ENCODE measurements at regions not wholly inside any gene's neighbourhood (a gene's known extent, or its start where the extent isn't known, plus 50 kb on each side); places are given as distances from the start of the nearest gene placed in this dataset.

- DNase-seq: no peak
Observed at GRCh38 chr14:82190742-82191141, 657.1 kb upstream of the SEL1L start.

GRCh38 chr14:82192387-82192786 is 658.7 kb upstream of the SEL1L start:
- DNase-seq: no peak

GRCh38 chr14:82223276-82223675 is 689.6 kb upstream of the SEL1L start:
- DNase-seq: no peak

GRCh38 chr14:82224610-82225009 is 691.0 kb upstream of the SEL1L start:
- no peak for DNase-seq

- no peak for DNase-seq
Observed at GRCh38 chr14:82230748-82231147, 697.1 kb upstream of the SEL1L start.

GRCh38 chr14:82238649-82239048 is 705.0 kb upstream of the SEL1L start:
- no peak for DNase-seq

- no peak for DNase-seq
Observed at GRCh38 chr14:82239223-82239622, 705.6 kb upstream of the SEL1L start.

GRCh38 chr14:82244791-82245190 is 711.1 kb upstream of the SEL1L start:
- DNase-seq: no peak

GRCh38 chr14:82251494-82251893 is 717.8 kb upstream of the SEL1L start:
- DNase-seq: no peak

GRCh38 chr14:82270286-82270685 is 736.6 kb upstream of the SEL1L start:
- DNase-seq: no peak

GRCh38 chr14:82298811-82299210 is 765.2 kb upstream of the SEL1L start:
- no peak for DNase-seq

- DNase-seq: no peak
Observed at GRCh38 chr14:82309199-82309598, 775.5 kb upstream of the SEL1L start.

- DNase-seq: no peak
Observed at GRCh38 chr14:82313889-82314288, 780.2 kb upstream of the SEL1L start.

GRCh38 chr14:82328442-82328841 is 794.8 kb upstream of the SEL1L start:
- no peak for DNase-seq

GRCh38 chr14:82341261-82341810 is 807.7 kb upstream of the SEL1L start:
- DNase-seq: no peak

GRCh38 chr14:82342596-82342995 is 808.9 kb upstream of the SEL1L start:
- no peak for DNase-seq

GRCh38 chr14:82345184-82345583 is 811.5 kb upstream of the SEL1L start:
- DNase-seq: no peak

- DNase-seq: no peak
Observed at GRCh38 chr14:82354126-82354525, 820.5 kb upstream of the SEL1L start.

GRCh38 chr14:82359201-82359600 is 825.5 kb upstream of the SEL1L start:
- DNase-seq: no peak

GRCh38 chr14:82362452-82362851 is 828.8 kb upstream of the SEL1L start:
- DNase-seq: no peak

GRCh38 chr14:82365471-82365870 is 831.8 kb upstream of the SEL1L start:
- DNase-seq: no peak

- DNase-seq: no peak
Observed at GRCh38 chr14:82366803-82367202, 833.1 kb upstream of the SEL1L start.

- no peak for DNase-seq
Observed at GRCh38 chr14:82379291-82379690, 845.6 kb upstream of the SEL1L start.

- no peak for DNase-seq
Observed at GRCh38 chr14:82385048-82385447, 851.4 kb upstream of the SEL1L start.

GRCh38 chr14:82387699-82388098 is 854.0 kb upstream of the SEL1L start:
- DNase-seq: no peak

GRCh38 chr14:82388488-82388887 is 854.8 kb upstream of the SEL1L start:
- no peak for DNase-seq

All from activated CD4-positive, alpha-beta T cell treated with anti-CD3 and anti-CD28 coated beads for 4 hours (primary cell).